Kidney capillary endothelial cell (primary cell): ENCODE measurements at regions not wholly inside any gene's neighbourhood (a gene's known extent, or its start where the extent isn't known, plus 50 kb on each side); places are given as distances from the start of the nearest gene placed in this dataset.

Experiments used
- DNase-seq: peaks from one replicate; pipeline ENCODE4 v3.0.0-alpha.2; 2018; ENCODE audit warnings: low spot score

DNA sequence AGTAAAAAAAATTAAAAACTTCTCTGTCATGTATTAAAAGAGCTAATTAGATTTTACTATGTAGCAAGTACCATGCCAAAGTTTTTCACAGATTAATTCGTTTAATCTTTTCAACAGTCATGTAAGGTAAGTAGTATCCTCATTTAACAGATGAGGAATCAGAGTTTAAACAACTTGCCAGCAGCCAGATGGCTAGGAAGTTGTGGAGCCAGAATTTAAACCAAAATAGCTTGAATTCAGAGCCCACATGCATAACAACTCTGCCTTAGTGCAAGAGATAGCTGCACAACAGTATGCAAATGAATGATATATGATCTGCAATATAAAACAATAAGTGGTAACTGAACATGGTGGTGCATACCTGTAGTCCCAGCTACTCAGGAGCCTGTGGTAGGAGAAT lies 75.3 kb downstream of the NAP1L3 start:
- DNase-seq = no peak

DNA sequence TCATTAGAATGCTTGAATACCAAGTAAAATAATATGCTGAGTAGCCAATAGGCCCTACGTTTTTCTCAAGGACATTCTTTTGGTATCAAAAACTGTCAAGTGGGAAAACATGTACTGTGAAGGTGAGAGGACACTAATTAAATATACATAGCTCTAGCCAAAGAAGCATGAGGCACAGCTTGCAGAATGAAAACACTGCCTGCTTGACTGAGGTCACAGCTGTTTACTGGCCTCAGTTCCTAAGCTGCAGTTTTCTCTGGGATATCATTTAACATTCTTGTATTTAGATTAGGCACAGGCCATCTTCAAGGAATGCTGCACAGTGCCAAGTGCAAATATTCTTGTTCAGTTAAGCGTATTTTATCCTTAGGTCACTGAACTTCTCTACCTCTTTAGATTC lies 78.6 kb downstream of the NAP1L3 start:
- no peak for DNase-seq

DNA sequence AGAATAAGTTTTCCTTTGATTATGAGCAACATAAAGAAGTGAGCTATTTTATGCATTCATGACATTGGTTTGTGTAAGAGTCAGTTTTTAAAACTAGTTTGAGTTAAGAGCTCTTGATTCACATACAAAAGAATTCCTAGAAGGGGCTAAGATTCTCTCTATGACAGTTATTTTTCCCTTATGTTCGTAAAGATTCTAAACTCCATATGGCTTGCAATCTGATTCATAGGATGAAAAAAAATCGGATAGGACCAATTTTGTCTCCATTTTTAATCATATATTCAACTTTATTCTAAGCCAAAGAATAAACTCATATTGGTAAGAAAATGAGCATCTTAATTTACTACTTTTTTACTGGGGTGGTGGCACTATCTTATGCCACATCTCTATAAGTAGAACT lies 79.4 kb downstream of the NAP1L3 start:
- no peak for DNase-seq

DNA sequence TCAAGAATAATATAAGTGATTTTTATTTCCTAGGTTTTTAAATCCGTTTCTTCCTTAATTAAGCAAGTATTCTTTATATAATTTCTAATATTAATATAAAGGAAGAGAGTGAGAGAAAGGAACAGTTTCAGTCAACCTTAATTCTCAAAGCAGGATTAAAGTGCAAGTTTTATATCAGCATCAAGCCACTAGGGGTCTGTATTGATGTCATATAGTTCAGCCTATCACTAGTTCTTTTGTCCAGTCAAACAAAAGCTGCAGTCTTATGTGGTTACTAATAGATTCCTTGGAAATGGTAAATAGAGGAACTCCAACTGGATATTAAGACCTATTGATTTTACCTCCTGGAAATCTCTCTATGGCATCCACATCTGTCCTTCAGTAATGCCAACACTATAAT lies 82.0 kb downstream of the NAP1L3 start:
- DNase-seq = no peak

DNA sequence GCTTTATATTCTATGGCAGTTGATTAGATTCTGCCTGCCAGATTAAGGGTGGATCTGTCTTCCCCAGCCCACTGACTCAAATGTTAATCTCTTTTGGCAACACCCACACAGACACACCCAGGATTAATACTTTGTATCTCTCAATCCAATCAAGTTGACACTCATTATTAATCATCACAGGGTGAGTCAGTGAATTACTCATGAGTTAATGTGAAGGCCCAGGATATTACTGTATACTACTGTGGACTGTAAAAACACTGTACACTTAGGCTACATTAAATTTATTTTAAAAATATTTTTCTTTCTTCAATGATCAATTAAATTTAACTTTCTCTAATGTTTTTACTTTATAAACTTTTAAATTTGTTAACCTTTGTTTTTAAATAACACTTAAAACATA lies 87.7 kb downstream of the NAP1L3 start:
- no peak for DNase-seq

DNA sequence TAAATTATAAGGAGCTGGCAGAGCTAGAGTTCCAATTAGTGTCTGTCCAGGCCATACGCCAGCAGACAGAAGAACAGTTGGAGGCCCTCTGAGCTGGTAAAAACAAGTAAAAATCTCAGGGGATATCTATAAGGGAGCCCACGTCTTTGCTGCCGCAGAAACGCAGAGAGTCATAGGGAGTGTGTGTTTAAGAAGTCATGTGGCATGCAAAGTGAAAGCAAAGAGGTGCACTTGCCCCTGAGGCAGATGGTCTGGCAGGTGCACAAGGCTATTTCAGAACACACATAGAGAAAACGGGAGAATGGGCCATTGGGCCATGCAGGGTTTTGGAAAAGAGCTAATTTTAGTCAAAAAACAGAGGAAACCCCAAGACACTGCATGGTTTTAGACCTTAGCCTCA lies 92.7 kb downstream of the NAP1L3 start:
- DNase-seq = no peak

DNA sequence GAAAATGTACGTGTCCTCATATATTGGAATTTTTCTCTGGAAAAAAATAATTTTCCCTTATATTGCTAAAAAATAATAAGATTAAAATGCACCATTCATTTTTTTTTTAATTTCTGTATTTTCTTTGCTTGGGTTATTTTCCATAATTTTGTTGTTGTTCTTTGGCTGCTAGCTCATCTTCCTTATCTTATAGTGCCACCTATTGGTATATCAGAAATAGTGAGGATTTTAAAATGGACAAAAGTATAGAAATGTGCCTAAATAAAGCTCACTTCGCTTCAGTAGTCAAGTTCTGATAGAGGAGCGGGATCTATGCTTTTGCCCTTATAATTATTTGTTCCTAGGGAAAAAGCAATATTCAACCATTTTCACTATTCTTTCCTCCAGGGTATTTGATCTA lies 134.8 kb downstream of the NAP1L3 start:
- DNase-seq = peak; percentile 2

DNA sequence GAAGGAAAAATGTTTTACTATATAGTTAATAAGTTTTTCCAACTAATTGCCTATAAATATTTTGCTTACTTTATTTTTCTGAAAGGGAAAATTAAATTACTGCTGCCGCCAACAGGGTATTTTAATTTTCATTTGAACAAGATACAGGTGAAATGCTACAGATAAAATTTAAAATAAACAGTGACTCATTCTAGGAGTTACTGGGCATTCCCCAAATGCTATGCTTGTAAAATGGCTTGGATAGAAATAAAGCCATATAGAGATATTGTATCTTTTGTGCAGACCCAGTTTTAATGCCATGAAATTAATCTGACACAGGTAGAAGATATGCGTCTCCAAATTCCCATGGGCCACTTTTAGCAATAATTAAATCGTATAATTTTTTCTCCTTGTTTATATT lies 144.5 kb downstream of the NAP1L3 start:
- DNase-seq = no peak
